ENCODE measurements at regions not wholly inside any gene's neighbourhood (a gene's known extent, or its start where the extent isn't known, plus 50 kb on each side); places are given as distances from the start of the nearest gene placed in this dataset.

DNA sequence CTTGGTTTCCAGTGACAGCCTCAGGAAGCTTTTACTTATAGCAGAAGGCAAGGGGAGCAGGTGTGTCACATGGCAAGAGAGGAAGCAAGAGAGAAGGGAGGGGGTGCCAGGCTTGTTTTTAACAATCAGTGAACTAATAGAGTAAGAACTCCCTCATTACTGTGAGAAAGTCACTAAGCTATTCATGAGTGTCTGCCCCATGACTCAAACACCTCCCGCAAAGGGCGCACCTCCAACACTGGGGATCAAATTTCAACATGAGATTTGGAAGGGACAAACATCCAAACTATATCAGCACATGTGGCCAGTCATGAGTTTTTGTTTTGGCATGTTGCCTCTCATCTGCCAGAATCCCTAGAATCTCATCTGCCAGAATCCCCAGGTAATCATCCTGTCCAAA lies 183.5 kb upstream of the C1QTNF7 start:
- H2AFZ ChIP-seq (ENCODE audit: low read depth, low read length, severe bottlenecking) = no peak overlapping the region
- H3K4me3 ChIP-seq (ENCODE audit: insufficient read depth, low read length, poor library complexity, severe bottlenecking) = no peak overlapping the region
- no peak overlapping the region for H3K27ac ChIP-seq (ENCODE audit: low read depth, low read length)
- no peaks in the 10 kb centered on the region for H3K27me3 ChIP-seq (ENCODE audit: low read length)
- no peak overlapping the region for H3K4me2 ChIP-seq (ENCODE audit: low read depth, low read length, poor library complexity, severe bottlenecking)
- no peak overlapping the region for H3K9ac ChIP-seq (ENCODE audit: low read length)
- no peaks in the 10 kb centered on the region for H3K36me3 ChIP-seq (ENCODE audit: low read length)
- no peaks in the 10 kb centered on the region for H4K20me1 ChIP-seq (ENCODE audit: low read depth, low read length)
- H3K9me2 ChIP-seq (replicated peaks; ENCODE audit: insufficient read depth, low read length) = no peaks in the 10 kb centered on the region
- TF ChIP-seq, protein P1, sequence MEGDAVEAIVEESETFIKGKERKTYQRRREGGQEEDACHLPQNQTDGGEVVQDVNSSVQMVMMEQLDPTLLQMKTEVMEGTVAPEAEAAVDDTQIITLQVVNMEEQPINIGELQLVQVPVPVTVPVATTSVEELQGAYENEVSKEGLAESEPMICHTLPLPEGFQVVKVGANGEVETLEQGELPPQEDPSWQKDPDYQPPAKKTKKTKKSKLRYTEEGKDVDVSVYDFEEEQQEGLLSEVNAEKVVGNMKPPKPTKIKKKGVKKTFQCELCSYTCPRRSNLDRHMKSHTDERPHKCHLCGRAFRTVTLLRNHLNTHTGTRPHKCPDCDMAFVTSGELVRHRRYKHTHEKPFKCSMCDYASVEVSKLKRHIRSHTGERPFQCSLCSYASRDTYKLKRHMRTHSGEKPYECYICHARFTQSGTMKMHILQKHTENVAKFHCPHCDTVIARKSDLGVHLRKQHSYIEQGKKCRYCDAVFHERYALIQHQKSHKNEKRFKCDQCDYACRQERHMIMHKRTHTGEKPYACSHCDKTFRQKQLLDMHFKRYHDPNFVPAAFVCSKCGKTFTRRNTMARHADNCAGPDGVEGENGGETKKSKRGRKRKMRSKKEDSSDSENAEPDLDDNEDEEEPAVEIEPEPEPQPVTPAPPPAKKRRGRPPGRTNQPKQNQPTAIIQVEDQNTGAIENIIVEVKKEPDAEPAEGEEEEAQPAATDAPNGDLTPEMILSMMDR (IDR thresholded peaks at IDR 0.05; ENCODE audit: insufficient read depth, low read length, poor library complexity, severe bottlenecking) = no peak
- TF ChIP-seq EZH2phosphoT487 (conservative IDR thresholded peaks at IDR 0.05; ENCODE audit: low read length) = no peak
- no peaks in the 10 kb centered on the region for H3K79me2 ChIP-seq (ENCODE audit: insufficient read depth, low read length)
- H3K9me3 ChIP-seq (ENCODE audit: insufficient read depth, low read length) = no peaks in the 10 kb centered on the region
- no peaks in the 10 kb centered on the region for H3F3A ChIP-seq (ENCODE audit: insufficient read depth)

- H3K9ac ChIP-seq (ENCODE audit: low read length) = no peak overlapping the region
- H3K9me3 ChIP-seq (ENCODE audit: insufficient read depth, low read length) = no peaks in the 10 kb centered on the region
- H3K4me3 ChIP-seq (ENCODE audit: insufficient read depth, low read length, poor library complexity, severe bottlenecking) = no peak overlapping the region
- no peaks in the 10 kb centered on the region for H3K36me3 ChIP-seq (ENCODE audit: low read length)
- no peak overlapping the region for H3K4me2 ChIP-seq (ENCODE audit: low read depth, low read length, poor library complexity, severe bottlenecking)
- no peaks in the 10 kb centered on the region for H3F3A ChIP-seq (ENCODE audit: insufficient read depth)
- H3K27me3 ChIP-seq (ENCODE audit: low read length) = no peaks in the 10 kb centered on the region
- no peak for TF ChIP-seq EZH2phosphoT487 (conservative IDR thresholded peaks at IDR 0.05; ENCODE audit: low read length)
- TF ChIP-seq, protein P1 (IDR thresholded peaks at IDR 0.05; ENCODE audit: insufficient read depth, low read length, poor library complexity, severe bottlenecking) = no peak
- no peak overlapping the region for H3K27ac ChIP-seq (ENCODE audit: low read depth, low read length)
- no peak overlapping the region for H2AFZ ChIP-seq (ENCODE audit: low read depth, low read length, severe bottlenecking)
- no peaks in the 10 kb centered on the region for H3K9me2 ChIP-seq (replicated peaks; ENCODE audit: insufficient read depth, low read length)
- no peaks in the 10 kb centered on the region for H4K20me1 ChIP-seq (ENCODE audit: low read depth, low read length)
- no peaks in the 10 kb centered on the region for H3K79me2 ChIP-seq (ENCODE audit: insufficient read depth, low read length)
Observed at GRCh38 chr4:15245006-15245530, 182.8 kb upstream of the C1QTNF7 start.

DNA sequence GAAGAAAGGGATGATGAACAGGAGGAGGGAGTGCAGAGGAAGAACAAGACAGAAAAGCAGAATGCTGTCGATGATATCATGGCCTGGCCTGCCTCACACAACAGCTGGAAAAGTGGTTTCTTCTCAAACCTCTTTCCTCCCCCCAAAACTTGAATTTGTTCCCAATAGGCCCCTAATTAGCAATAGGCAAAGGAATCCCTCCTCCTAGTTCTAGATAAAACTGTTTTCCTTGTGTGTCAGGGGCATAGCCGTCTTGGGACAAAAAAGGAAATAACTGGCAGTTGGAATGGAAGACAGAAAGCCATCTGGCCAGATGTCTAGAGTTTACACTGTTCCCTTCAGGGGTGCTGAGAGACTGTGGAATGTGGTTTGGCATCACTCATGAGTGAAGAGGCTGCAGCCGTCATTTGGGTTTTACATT lies 177.8 kb upstream of the C1QTNF7 start:
- Histone ChIP-seq H3K9me3 (ENCODE audit: insufficient read depth, low read length) (no peaks in the 10 kb centered on the region), H3K4me2 (ENCODE audit: low read depth, low read length, poor library complexity, severe bottlenecking) (no peak overlapping the region), H3F3A (ENCODE audit: insufficient read depth) (no peaks in the 10 kb centered on the region), H2AFZ (ENCODE audit: low read depth, low read length, severe bottlenecking) (no peak overlapping the region), H4K20me1 (ENCODE audit: low read depth, low read length) (no peaks in the 10 kb centered on the region), H3K79me2 (ENCODE audit: insufficient read depth, low read length) (no peaks in the 10 kb centered on the region), H3K27ac (ENCODE audit: low read depth, low read length) (no peak overlapping the region), H3K9ac (ENCODE audit: low read length) (no peak overlapping the region), H3K27me3 (ENCODE audit: low read length) (no peaks in the 10 kb centered on the region), H3K4me3 (ENCODE audit: insufficient read depth, low read length, poor library complexity, severe bottlenecking) (no peak overlapping the region), H3K9me2 (replicated peaks; ENCODE audit: insufficient read depth, low read length) (no peaks in the 10 kb centered on the region), H3K36me3 (ENCODE audit: low read length) (no peaks in the 10 kb centered on the region)
- TF ChIP-seq, protein P1 (IDR thresholded peaks at IDR 0.05; ENCODE audit: insufficient read depth, low read length, poor library complexity, severe bottlenecking) = no peak
- TF ChIP-seq EZH2phosphoT487 (conservative IDR thresholded peaks at IDR 0.05; ENCODE audit: low read length) = no peak

Data from SU-DHL-6 (cell line).